ENCODE measurements at regions not wholly inside any gene's neighbourhood (a gene's known extent, or its start where the extent isn't known, plus 50 kb on each side); places are given as distances from the start of the nearest gene placed in this dataset.

GRCh38 chr7:41470081-41470480, 232.8 kb downstream of the INHBA start:
- TF ChIP-seq CTCF (IDR thresholded peaks at IDR 0.05; ENCODE audit: control insufficient read depth, insufficient read depth, low read depth, low read length, missing control alignments), result no peak
- DNase-seq (ENCODE audit: low read depth), result no peak
- no peak overlapping the region for H3K4me3 ChIP-seq (ENCODE audit: control insufficient read depth, low read depth, low read length)

GRCh38 chr7:41467596-41467995, 235.3 kb downstream of the INHBA start:
- no peak for TF ChIP-seq CTCF (IDR thresholded peaks at IDR 0.05; ENCODE audit: control insufficient read depth, insufficient read depth, low read depth, low read length, missing control alignments)

GRCh38 chr7:41466760-41467384, 236.0 kb downstream of the INHBA start:
- TF ChIP-seq CTCF (IDR thresholded peaks at IDR 0.05; ENCODE audit: control insufficient read depth, insufficient read depth, low read depth, low read length, missing control alignments), result no peak
- no peak for DNase-seq (ENCODE audit: low read depth)

More at GRCh38 chr7:41467596-41467995, 235.3 kb downstream of the INHBA start:
- H3K4me3 ChIP-seq (ENCODE audit: control insufficient read depth, low read depth, low read length), result no peak overlapping the region
- no peak for DNase-seq (ENCODE audit: low read depth)

GRCh38 chr7:41465571-41465970, 237.3 kb downstream of the INHBA start:
- TF ChIP-seq CTCF (IDR thresholded peaks at IDR 0.05; ENCODE audit: control insufficient read depth, insufficient read depth, low read depth, low read length, missing control alignments), result no peak

More at GRCh38 chr7:41466760-41467384, 236.0 kb downstream of the INHBA start:
- H3K4me3 ChIP-seq (ENCODE audit: control insufficient read depth, low read depth, low read length), result no peak overlapping the region

GRCh38 chr7:41463770-41464470, 239.0 kb downstream of the INHBA start:
- no peak for DNase-seq (ENCODE audit: low read depth)
- TF ChIP-seq CTCF (IDR thresholded peaks at IDR 0.05; ENCODE audit: control insufficient read depth, insufficient read depth, low read depth, low read length, missing control alignments), result no peak
- no peak overlapping the region for H3K4me3 ChIP-seq (ENCODE audit: control insufficient read depth, low read depth, low read length)

More at GRCh38 chr7:41465571-41465970, 237.3 kb downstream of the INHBA start:
- H3K4me3 ChIP-seq (ENCODE audit: control insufficient read depth, low read depth, low read length), result no peak overlapping the region
- DNase-seq (ENCODE audit: low read depth), result no peak

- no peak for TF ChIP-seq CTCF (IDR thresholded peaks at IDR 0.05; ENCODE audit: control insufficient read depth, insufficient read depth, low read depth, low read length, missing control alignments)
- DNase-seq (ENCODE audit: low read depth), result no peak
- H3K4me3 ChIP-seq (ENCODE audit: control insufficient read depth, low read depth, low read length), result no peak overlapping the region
These were observed 243.1 kb downstream of the INHBA start for GRCh38 chr7:41459623-41460261.

Data from AG09309 (cell line).